GM18511 (cell line): ENCODE measurements at regions not wholly inside any gene's neighbourhood (a gene's known extent, or its start where the extent isn't known, plus 50 kb on each side); places are given as distances from the start of the nearest gene placed in this dataset.
"Not testable (repeated sequence)": the region's sequence is repeated elsewhere in the genome, so short reads cannot be mapped to it uniquely, and the experiment has no call there.

ENCODE experiments used
- ATAC-seq: cut with Tn5 transposase; IDR thresholded peaks from one replicate; pipeline ENCODE4 v1.9.1; 2021; ENCODE audit warnings: mild to moderate bottlenecking, moderate library complexity; ENCODE audit not compliant: unreplicated experiment

- no peak for ATAC-seq
These were observed 1273.0 kb downstream of the RAPGEF2 start for GRCh38 chr4:160375772-160376452.

DNA sequence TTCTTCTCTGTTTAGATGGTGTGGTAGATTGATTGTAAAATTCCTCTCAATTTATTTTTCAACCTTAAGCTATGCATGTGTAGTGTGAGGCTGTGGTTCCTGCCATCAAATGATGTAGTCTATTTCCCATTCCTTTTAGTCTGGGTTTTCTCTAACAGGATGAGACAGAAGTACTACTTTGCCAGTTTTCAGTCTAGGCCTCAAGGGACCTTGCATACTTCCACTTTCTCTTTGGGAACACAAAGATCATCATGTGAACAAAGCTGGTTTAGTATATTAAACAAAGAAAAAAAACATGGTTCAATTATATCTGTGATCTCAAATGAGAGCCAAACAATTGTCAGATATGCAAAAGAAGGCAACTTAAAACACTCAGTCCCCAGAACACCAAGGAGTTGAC, 1284.0 kb downstream of the RAPGEF2 start:
- ATAC-seq: no peak

GRCh38 chr4:160399826-160400225, 1296.9 kb downstream of the RAPGEF2 start:
- ATAC-seq: no peak

GRCh38 chr4:160403081-160403480, 1300.2 kb downstream of the RAPGEF2 start:
- ATAC-seq: no peak

DNA sequence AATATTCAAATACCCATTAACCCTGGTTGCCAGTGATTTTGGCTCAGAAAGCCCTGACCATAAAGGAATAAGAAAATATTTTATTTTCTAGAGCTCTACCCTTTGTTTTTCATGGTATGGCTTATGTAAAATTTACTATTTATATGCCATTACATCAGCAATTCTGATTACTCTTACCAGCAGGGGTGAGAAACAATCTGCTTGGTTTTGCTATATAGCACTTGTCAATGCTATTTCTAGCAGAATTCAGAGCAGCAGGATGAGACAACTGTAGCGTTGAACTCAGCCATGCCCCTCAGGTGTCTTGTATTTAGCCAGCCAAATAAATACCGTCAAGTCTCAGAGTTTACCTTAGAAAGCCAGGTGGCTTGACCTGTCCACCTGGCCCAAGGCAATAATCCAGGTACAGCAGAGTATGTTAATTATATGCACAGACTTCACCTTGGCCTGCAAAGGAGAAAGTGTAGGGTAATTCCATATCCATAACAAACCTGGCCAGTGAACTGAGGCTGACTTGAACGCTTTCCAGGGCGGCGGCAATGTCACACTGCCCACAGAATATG, 1303.5 kb downstream of the RAPGEF2 start:
- no peak for ATAC-seq

DNA sequence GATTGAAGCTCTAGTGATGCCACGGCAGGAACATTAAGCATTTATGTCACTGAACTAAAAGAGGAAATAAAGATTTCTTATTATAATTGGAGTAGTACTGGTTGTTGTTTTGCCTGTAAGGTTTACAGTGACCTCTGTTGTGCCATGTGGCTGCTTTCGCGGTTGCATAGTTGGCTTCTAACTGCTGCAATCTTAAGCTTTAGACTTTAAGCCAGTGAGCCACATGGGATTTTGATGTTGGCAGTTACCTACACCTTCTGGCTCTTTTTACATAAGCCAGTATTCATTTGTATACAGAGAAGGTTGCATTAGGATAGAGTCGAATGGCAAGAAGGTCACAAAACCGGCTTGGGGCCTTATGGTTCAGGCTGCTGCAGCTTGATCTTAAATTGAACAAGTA, 1311.6 kb downstream of the RAPGEF2 start:
- ATAC-seq: no peak

GRCh38 chr4:160423879-160424451, 1321.1 kb downstream of the RAPGEF2 start:
- no peak for ATAC-seq

GRCh38 chr4:160426233-160426632, 1323.4 kb downstream of the RAPGEF2 start:
- no peak for ATAC-seq

- ATAC-seq: no peak
These were observed 1348.0 kb downstream of the RAPGEF2 start for GRCh38 chr4:160450876-160451275.

DNA sequence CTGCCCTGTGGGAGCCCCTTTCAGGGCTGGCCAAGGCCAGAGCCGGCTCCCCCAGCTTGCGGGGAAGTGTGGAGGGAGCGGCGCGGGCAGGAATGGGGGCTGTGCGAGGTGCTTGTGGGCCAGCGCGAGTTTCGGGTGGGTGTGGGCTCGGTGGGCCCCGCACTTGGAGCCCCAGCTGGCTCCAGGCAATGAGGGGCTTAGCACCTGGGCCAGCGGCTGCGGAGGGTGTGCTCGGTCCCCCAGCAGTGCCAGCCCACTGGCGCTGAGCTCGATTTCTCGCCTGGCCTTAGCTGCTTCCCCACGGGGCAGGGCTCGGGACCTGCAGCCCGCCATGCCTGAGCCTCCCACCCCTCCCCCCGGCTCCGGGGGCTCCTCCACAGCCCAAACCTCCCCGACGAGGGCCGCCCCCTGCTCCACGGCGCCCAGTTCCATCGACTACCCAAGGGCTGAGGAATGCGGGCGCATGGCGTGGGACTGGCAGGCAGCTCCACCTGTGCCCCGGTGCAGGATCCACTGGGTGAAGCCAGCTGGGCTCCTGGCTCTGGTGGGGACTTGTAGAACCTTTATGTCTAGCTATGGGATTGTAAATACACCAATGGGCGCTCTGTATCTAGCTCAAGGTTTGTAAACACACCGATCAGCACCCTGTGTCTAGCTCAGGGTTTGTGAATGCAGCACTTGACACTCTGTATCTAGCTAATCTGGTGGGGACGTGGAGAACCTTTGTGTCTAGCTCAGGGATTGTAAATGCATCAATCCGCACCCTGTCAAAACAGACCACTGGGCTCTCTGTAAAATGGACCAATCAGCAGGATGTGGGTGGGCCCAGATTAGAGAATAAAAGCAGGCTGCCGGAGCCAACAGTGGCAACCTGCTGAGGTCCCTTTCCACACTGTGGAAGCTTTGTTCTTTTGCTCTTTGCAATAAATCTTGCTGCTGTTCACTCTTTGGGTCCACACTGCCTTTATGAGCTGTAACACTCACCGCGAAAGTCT, 1379.1 kb downstream of the RAPGEF2 start:
- ATAC-seq: not testable (repeated sequence)

DNA sequence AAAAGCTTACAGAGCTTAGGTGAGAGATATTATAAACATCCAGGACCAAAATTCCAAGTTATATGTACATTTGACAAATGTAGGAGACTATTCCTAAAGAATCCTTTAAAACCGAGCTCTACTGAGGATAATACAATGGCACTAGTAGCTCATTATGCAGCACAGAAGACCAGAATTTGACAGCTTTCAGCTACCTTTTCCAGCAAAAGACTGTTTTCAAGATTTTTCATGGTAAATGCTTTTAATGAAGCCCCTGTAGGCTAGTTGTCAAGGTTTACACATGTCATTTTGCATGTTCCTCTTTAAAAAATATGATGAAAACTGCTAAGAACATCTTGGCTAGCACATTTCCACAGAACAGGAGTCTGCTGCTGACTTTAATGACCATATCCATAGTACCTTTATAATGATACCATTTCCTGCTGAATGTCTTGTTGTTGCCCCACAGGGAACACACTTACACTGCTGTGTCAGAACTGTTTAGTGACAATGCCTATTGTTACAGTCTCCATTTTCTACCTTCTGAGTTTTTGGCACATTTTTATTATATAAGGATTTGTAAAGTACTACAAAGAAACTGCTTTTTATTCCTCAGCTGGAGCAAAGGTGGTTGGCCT, 1382.3 kb downstream of the RAPGEF2 start:
- no peak for ATAC-seq

DNA sequence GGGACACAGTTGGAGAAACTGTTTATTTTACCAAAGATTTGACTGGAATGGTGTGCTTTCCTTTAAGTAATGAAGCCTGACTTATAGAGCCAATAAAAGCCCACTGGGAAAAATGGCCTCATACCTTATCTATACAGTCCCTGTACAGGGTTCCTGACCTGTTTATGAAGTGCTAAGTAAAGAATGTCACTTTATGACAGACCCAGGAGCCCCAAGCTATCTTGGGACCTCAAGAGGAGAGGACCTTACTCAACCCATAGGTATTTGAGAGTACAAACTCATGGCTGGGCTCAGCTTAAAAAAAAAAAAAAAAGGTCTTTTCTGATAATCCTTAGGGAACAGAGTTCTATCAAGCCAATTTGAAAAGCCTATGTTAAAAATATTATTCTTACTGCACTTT, 1389.3 kb downstream of the RAPGEF2 start:
- no peak for ATAC-seq

- ATAC-seq: no peak
These were observed 1390.3 kb downstream of the RAPGEF2 start for GRCh38 chr4:160493206-160493605.

DNA sequence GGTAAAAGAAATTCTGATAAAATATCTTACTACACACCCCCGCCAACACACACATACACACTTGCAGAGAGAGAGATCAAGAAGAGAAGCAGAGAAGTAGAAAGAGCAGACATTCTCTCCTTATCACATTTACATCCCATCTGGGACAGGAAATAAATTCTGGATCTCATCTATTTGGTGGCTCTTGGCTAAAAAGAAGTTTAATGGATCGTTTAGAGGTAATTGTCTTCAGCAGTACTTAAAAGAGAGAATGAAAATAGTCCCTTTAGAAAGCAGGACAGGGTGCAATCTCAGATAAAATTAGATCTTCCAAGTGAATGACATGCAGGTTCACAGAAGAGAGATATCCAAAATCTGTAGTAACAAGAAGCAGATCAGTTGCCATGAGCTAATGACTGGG, 1392.5 kb downstream of the RAPGEF2 start:
- no peak for ATAC-seq

GRCh38 chr4:160498211-160498610, 1395.3 kb downstream of the RAPGEF2 start:
- no peak for ATAC-seq

DNA sequence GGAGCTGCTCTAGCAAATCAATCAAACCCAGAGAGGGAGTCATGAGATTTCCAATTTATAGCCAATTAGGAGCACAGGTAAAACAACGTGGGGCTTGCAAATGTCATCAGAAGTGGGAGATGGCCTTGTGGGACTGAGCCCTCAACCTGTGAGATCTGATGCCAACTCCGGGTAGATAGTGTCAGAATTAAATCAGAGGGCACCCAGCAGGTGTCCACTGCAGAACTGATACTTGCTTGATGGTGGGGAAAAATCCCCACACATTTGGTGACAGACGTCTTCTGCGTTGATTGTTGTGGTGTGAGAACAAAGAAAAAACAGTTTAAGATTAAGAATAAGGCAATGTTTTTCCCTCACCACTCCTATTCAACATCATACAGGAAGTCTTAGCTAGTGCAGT, 1402.8 kb downstream of the RAPGEF2 start:
- no peak for ATAC-seq

DNA sequence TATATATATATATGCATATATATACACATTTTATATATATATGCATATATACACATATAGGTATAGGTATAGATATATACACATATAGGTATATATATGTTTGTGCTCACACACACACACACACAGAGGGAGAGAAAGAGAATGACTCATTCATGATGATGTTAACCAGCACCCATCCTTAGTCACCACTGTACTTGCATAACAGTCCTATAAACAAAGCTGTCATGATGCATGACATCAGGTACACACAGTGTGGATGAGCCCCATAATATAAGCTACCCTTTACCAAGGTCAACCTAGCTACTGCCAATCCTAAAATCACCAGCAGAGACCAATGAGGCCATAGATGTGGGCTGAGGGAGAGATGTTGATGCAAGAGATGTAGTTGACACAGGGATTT, 1408.0 kb downstream of the RAPGEF2 start:
- no peak for ATAC-seq

- no peak for ATAC-seq
These were observed 1411.2 kb downstream of the RAPGEF2 start for GRCh38 chr4:160514126-160514525.

DNA sequence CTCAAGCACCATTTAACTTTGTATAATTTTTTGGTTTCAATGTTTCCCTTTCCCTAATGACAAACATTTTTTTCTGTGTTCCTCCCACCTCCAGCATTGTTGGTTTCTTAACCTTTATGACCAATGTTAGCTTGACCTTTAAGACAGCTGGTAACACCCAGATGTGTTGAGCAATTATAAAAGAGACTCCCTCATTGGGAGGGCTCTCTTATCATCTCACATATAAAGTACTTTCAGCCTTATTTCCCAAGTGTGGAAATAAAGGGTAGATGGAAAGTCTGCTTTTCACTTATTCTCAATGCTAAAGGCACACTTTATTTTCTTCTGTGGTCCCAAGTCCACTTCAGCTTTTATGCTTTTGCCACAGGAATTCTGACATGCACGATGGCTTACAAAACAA, 1420.4 kb downstream of the RAPGEF2 start:
- ATAC-seq: no peak

- no peak for ATAC-seq
These were observed 1434.8 kb downstream of the RAPGEF2 start for GRCh38 chr4:160537681-160538080.

- ATAC-seq: no peak
These were observed 1443.3 kb downstream of the RAPGEF2 start for GRCh38 chr4:160546201-160546600.
